Fibroblast of lung (primary cell): ENCODE measurements at regions not wholly inside any gene's neighbourhood (a gene's known extent, or its start where the extent isn't known, plus 50 kb on each side); places are given as distances from the start of the nearest gene placed in this dataset.

Source experiments
- DNase-seq, 2 donors: peaks; one replicate each; pipeline versions ENCODE4 v3.0.0 to v3.0.0-alpha.2; 2010; ENCODE audit warnings: low read depth in 2 of 2
- H2AFZ ChIP-seq: 2 replicates; pipeline ENCODE4 v1.5.1; 2012; ENCODE audit warnings: low read length, control low read depth, inconsistent platforms
- H3K27ac ChIP-seq: 2 replicates; pipeline ENCODE4 v1.5.1; 2011; ENCODE audit warnings: low read length, control low read depth; ENCODE audit not compliant: insufficient read depth
- H3K27me3 ChIP-seq: 2 replicates; pipeline ENCODE4 v1.5.1; 2011; ENCODE audit warnings: mild to moderate bottlenecking, low read length; ENCODE audit not compliant: control insufficient read depth, insufficient read depth
- H3K36me3 ChIP-seq: 2 replicates; pipeline ENCODE4 v1.5.1; 2011; ENCODE audit warnings: low read length; ENCODE audit not compliant: control insufficient read depth, insufficient read depth
- H3K4me1 ChIP-seq: 2 replicates; pipeline ENCODE4 v1.5.1; 2011; ENCODE audit warnings: low read length; ENCODE audit not compliant: control insufficient read depth, insufficient read depth; ENCODE audit errors: extremely low read depth
- H3K4me2 ChIP-seq: 2 replicates; pipeline ENCODE4 v1.5.1; 2011; ENCODE audit warnings: low read length, control low read depth; ENCODE audit not compliant: insufficient read depth; ENCODE audit errors: extremely low read depth
- H3K4me3 ChIP-seq, 4 experiments: fragments of 200-600 bp in 1 of 4; sonication (generic) in 1 of 4; replicated peaks in 1 of 4; 2 replicates each; pipeline ENCODE4 v1.5.1; 2011 to 2016; ENCODE audit warnings: low read length in 4 of 4, low read depth in 3 of 4, mild to moderate bottlenecking in 3 of 4, control low read depth in 2 of 4, inconsistent platforms in 1 of 4, mixed read lengths in 1 of 4; ENCODE audit not compliant: insufficient read depth in 1 of 4; ENCODE audit errors: control extremely low read depth in 1 of 4
- H3K79me2 ChIP-seq: 2 replicates; pipeline ENCODE4 v1.5.1; 2012; ENCODE audit warnings: mild to moderate bottlenecking, low read length, inconsistent platforms; ENCODE audit not compliant: control insufficient read depth, insufficient read depth
- H3K9ac ChIP-seq: 2 replicates; pipeline ENCODE4 v1.5.1; 2011; ENCODE audit warnings: mild to moderate bottlenecking, low read length, control low read depth; ENCODE audit not compliant: insufficient read depth
- H3K9me3 ChIP-seq: 2 replicates; pipeline ENCODE4 v1.5.1; 2012; ENCODE audit warnings: low read depth, low read length; ENCODE audit not compliant: control insufficient read depth, insufficient read depth
- H4K20me1 ChIP-seq: 2 replicates; pipeline ENCODE4 v1.5.1; 2011; ENCODE audit warnings: low read length; ENCODE audit not compliant: control insufficient read depth, insufficient read depth; ENCODE audit errors: extremely low read depth
- EZH2 ChIP-seq: IDR thresholded peaks from 2 replicates; pipeline ENCODE4 v1.5.1; 2012; ENCODE audit warnings: low read length, control low read depth, mild to moderate bottlenecking; ENCODE audit errors: missing control alignments
- TF ChIP-seq, protein P1 (sequence below), 2 donors: IDR thresholded peaks in 1 of 2; conservative IDR thresholded peaks in 1 of 2; 1 replicate in 1 of 2; 2 replicates in 1 of 2; pipeline ENCODE4 v1.5.1; 2011 to 2012; ENCODE audit warnings: low read length in 2 of 2, control low read depth in 1 of 2, inconsistent platforms in 1 of 2, low read depth in 1 of 2, mild to moderate bottlenecking in 1 of 2

- no peak overlapping the region for H3K4me3 ChIP-seq
- no peak overlapping the region for H3K27ac ChIP-seq
- H3K4me1 ChIP-seq = peaks cover 6% of the 10 kb centered on the region
- H4K20me1 ChIP-seq = no peaks in the 10 kb centered on the region
- H3K79me2 ChIP-seq = no peaks in the 10 kb centered on the region
- no peak for TF ChIP-seq EZH2
- TF ChIP-seq, protein P1, sequence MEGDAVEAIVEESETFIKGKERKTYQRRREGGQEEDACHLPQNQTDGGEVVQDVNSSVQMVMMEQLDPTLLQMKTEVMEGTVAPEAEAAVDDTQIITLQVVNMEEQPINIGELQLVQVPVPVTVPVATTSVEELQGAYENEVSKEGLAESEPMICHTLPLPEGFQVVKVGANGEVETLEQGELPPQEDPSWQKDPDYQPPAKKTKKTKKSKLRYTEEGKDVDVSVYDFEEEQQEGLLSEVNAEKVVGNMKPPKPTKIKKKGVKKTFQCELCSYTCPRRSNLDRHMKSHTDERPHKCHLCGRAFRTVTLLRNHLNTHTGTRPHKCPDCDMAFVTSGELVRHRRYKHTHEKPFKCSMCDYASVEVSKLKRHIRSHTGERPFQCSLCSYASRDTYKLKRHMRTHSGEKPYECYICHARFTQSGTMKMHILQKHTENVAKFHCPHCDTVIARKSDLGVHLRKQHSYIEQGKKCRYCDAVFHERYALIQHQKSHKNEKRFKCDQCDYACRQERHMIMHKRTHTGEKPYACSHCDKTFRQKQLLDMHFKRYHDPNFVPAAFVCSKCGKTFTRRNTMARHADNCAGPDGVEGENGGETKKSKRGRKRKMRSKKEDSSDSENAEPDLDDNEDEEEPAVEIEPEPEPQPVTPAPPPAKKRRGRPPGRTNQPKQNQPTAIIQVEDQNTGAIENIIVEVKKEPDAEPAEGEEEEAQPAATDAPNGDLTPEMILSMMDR (conservative IDR thresholded peaks at IDR 0.05 in 1 of 2, IDR thresholded peaks at IDR 0.05 in 1 of 2; ENCODE audit: low read depth in 1 of 2, low read length in 2 of 2) = no peak
- DNase-seq = peak in 1 of 2 donors; percentile 22
- no peaks in the 10 kb centered on the region for H3K9me3 ChIP-seq
- H3K27me3 ChIP-seq = no peaks in the 10 kb centered on the region
- no peak overlapping the region for H2AFZ ChIP-seq
- no peak overlapping the region for H3K9ac ChIP-seq
- no peaks in the 10 kb centered on the region for H3K36me3 ChIP-seq
- H3K4me2 ChIP-seq = no peak overlapping the region
These were observed 313.3 kb downstream of the PIK3R1 start for GRCh38 chr5:68528821-68529273.

DNA sequence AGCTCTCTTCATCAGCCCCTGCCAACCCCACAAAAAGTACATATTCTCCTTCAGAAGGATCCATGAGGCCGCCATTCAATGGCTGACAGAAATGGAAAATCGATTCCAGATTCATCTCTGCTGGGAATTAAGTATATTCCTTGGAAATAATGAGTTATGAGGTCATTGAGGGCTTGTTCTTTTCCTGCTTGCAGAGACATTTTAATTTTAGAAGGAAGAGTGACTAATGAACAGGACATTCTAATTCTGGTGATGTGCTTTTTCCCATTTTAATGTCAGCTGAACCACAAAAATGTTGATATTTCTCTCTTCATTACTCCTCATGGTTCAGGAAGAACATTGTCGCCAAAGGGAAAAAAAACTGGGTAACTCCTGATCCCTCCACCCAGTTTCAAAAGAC lies 314.0 kb downstream of the PIK3R1 start:
- Histone ChIP-seq H4K20me1 (no peaks in the 10 kb centered on the region), H3K79me2 (no peaks in the 10 kb centered on the region), H3K27ac (no peak overlapping the region), H3K9me3 (no peaks in the 10 kb centered on the region), H3K36me3 (no peaks in the 10 kb centered on the region), H3K27me3 (no peaks in the 10 kb centered on the region), H3K4me1 (peaks cover 6% of the 10 kb centered on the region), H3K9ac (no peak overlapping the region), H2AFZ (no peak overlapping the region), H3K4me2 (no peak overlapping the region), H3K4me3 (no peak overlapping the region)
- no peak for TF ChIP-seq EZH2
- TF ChIP-seq, protein P1 (conservative IDR thresholded peaks at IDR 0.05 in 1 of 2, IDR thresholded peaks at IDR 0.05 in 1 of 2; ENCODE audit: low read depth in 1 of 2, low read length in 2 of 2) = no peak
- peak in 1 of 2 donors; percentile 70 for DNase-seq

GRCh38 chr5:68531970-68532369 lies 316.4 kb downstream of the PIK3R1 start:
- Histone ChIP-seq H4K20me1 (no peaks in the 10 kb centered on the region), H3K4me2 (no peak overlapping the region), H3K79me2 (no peaks in the 10 kb centered on the region), H3K4me1 (peaks cover 6% of the 10 kb centered on the region), H3K27me3 (no peaks in the 10 kb centered on the region), H3K36me3 (no peaks in the 10 kb centered on the region), H3K9me3 (no peaks in the 10 kb centered on the region), H3K27ac (no peak overlapping the region), H2AFZ (no peak overlapping the region), H3K9ac (no peak overlapping the region), H3K4me3 (no peak overlapping the region)
- no peak for TF ChIP-seq EZH2
- TF ChIP-seq, protein P1 (conservative IDR thresholded peaks at IDR 0.05 in 1 of 2, IDR thresholded peaks at IDR 0.05 in 1 of 2; ENCODE audit: low read depth in 1 of 2, low read length in 2 of 2) = no peak
- no peak for DNase-seq
